ENCODE measurements at regions not wholly inside any gene's neighbourhood (a gene's known extent, or its start where the extent isn't known, plus 50 kb on each side); places are given as distances from the start of the nearest gene placed in this dataset.

DNA sequence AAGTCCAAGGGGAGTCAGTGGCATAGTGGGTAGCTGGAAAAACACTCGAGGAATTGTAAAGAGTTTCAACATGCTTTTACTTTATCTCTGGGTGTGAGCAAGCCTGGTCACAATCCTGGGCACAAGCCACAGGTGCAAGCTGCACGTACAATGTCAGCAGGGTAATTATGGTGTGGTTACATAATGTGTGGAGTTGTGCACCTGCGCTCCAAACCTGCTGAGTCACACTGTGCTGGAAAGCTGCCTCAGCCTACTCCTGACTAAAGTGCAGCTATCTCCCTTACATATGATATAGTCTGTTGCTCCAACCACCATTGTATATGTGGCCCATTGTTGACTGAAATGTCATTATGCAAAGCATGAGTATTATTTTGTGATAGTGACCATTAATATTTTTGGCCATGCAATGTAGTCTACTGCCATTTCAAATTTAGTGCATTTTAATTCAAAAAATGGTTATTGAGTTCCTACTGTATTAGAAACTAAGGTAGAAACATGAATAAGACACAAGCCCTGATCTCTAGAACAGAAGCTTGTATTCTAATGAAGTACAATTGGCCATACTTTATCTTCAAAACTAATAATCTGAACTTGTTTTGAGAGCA lies 160.9 kb upstream of the SLC30A5 start:
- TF ChIP-seq POLR2A (IDR thresholded peaks at IDR 0.05; ENCODE audit: borderline replicate concordance, extremely low read depth, insufficient read depth, insufficient read length) (no peak), EZH2 (IDR thresholded peaks at IDR 0.05) (no peak), RAD21 (IDR thresholded peaks at IDR 0.05; ENCODE audit: low read depth) (no peak), EZH2phosphoT487 (IDR thresholded peaks at IDR 0.05; ENCODE audit: borderline replicate concordance) (no peak), POLR2AphosphoS5 (IDR thresholded peaks at IDR 0.05; ENCODE audit: low read depth, low read length) (no peak), JUND (IDR thresholded peaks at IDR 0.05) (no peak), ZNF274 (IDR thresholded peaks at IDR 0.05; ENCODE audit: low read depth, low read length) (no peak), FOSL1 (IDR thresholded peaks at IDR 0.05; ENCODE audit: low read depth) (no peak)
- TF ChIP-seq, protein P1, sequence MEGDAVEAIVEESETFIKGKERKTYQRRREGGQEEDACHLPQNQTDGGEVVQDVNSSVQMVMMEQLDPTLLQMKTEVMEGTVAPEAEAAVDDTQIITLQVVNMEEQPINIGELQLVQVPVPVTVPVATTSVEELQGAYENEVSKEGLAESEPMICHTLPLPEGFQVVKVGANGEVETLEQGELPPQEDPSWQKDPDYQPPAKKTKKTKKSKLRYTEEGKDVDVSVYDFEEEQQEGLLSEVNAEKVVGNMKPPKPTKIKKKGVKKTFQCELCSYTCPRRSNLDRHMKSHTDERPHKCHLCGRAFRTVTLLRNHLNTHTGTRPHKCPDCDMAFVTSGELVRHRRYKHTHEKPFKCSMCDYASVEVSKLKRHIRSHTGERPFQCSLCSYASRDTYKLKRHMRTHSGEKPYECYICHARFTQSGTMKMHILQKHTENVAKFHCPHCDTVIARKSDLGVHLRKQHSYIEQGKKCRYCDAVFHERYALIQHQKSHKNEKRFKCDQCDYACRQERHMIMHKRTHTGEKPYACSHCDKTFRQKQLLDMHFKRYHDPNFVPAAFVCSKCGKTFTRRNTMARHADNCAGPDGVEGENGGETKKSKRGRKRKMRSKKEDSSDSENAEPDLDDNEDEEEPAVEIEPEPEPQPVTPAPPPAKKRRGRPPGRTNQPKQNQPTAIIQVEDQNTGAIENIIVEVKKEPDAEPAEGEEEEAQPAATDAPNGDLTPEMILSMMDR (IDR thresholded peaks at IDR 0.05 in 2 of 3, conservative IDR thresholded peaks at IDR 0.05 in 1 of 3; ENCODE audit: borderline replicate concordance in 1 of 3, insufficient read depth in 1 of 3, low read depth in 2 of 3, low read length in 2 of 3), result no peak
- TF ChIP-seq, protein P2, sequence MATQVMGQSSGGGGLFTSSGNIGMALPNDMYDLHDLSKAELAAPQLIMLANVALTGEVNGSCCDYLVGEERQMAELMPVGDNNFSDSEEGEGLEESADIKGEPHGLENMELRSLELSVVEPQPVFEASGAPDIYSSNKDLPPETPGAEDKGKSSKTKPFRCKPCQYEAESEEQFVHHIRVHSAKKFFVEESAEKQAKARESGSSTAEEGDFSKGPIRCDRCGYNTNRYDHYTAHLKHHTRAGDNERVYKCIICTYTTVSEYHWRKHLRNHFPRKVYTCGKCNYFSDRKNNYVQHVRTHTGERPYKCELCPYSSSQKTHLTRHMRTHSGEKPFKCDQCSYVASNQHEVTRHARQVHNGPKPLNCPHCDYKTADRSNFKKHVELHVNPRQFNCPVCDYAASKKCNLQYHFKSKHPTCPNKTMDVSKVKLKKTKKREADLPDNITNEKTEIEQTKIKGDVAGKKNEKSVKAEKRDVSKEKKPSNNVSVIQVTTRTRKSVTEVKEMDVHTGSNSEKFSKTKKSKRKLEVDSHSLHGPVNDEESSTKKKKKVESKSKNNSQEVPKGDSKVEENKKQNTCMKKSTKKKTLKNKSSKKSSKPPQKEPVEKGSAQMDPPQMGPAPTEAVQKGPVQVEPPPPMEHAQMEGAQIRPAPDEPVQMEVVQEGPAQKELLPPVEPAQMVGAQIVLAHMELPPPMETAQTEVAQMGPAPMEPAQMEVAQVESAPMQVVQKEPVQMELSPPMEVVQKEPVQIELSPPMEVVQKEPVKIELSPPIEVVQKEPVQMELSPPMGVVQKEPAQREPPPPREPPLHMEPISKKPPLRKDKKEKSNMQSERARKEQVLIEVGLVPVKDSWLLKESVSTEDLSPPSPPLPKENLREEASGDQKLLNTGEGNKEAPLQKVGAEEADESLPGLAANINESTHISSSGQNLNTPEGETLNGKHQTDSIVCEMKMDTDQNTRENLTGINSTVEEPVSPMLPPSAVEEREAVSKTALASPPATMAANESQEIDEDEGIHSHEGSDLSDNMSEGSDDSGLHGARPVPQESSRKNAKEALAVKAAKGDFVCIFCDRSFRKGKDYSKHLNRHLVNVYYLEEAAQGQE (IDR thresholded peaks at IDR 0.05; ENCODE audit: low read depth), result no peak
- TF ChIP-seq, protein P3, sequence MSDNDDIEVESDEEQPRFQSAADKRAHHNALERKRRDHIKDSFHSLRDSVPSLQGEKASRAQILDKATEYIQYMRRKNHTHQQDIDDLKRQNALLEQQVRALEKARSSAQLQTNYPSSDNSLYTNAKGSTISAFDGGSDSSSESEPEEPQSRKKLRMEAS (IDR thresholded peaks at IDR 0.05), result no peak
- TF ChIP-seq, protein P4, sequence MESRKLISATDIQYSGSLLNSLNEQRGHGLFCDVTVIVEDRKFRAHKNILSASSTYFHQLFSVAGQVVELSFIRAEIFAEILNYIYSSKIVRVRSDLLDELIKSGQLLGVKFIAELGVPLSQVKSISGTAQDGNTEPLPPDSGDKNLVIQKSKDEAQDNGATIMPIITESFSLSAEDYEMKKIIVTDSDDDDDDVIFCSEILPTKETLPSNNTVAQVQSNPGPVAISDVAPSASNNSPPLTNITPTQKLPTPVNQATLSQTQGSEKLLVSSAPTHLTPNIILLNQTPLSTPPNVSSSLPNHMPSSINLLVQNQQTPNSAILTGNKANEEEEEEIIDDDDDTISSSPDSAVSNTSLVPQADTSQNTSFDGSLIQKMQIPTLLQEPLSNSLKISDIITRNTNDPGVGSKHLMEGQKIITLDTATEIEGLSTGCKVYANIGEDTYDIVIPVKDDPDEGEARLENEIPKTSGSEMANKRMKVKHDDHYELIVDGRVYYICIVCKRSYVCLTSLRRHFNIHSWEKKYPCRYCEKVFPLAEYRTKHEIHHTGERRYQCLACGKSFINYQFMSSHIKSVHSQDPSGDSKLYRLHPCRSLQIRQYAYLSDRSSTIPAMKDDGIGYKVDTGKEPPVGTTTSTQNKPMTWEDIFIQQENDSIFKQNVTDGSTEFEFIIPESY (IDR thresholded peaks at IDR 0.05; ENCODE audit: extremely low read depth, insufficient replicate concordance, low read length), result no peak

Data from HCT116 (cell line).